Right cardiac atrium (tissue), 5 donors: ENCODE measurements at regions not wholly inside any gene's neighbourhood (a gene's known extent, or its start where the extent isn't known, plus 50 kb on each side); places are given as distances from the start of the nearest gene placed in this dataset.

Source experiments
- ATAC-seq, 2 donors: fragments of 200-7000 bp; cut with Tn5 transposase; one replicate each; pipeline versions ENCODE4 v1.8.0 to v1.9.1; 2020; ENCODE audit warnings: moderate library complexity in 2 of 2, mild to moderate bottlenecking in 1 of 2
- DNase-seq, 3 donors: peaks; one replicate each; pipeline ENCODE4 v3.0.0-alpha.2; 2020
- H3K27ac ChIP-seq: one replicate; pipeline ENCODE4 v1.5.1; 2013; ENCODE audit warnings: mild to moderate bottlenecking, low read length, control low read depth, moderate library complexity
- H3K27me3 ChIP-seq: one replicate; pipeline ENCODE4 v1.6.1; 2013; ENCODE audit not compliant: control insufficient read depth, insufficient read depth
- H3K4me1 ChIP-seq: one replicate; pipeline ENCODE4 v1.6.1; 2013; ENCODE audit warnings: low read length; ENCODE audit not compliant: control insufficient read depth, insufficient read depth
- H3K4me3 ChIP-seq: one replicate; pipeline ENCODE4 v1.5.1; 2013; ENCODE audit warnings: low read length, control low read depth
- H3K9me3 ChIP-seq: one replicate; pipeline ENCODE4 v1.6.1; 2013; ENCODE audit warnings: low read length; ENCODE audit not compliant: control insufficient read depth
- WGBS: extraction: QIAGEN DNeasy Blood & Tissue Kit; methylation state at CpG from one replicate; pipeline ENCODE4 v1.1.7; 2013; 5-methylcytosine and 5-hydroxymethylcytosine counted together
- intact Hi-C, 4 donors: fragments of 100-400 bp; cut with DNase I; formaldehyde crosslinking; loops; one replicate each; pipeline versions ENCODE4 v1.11.0 to v1.14.0; 2022 to 2023
- donor health status: healthy with polysubstance abuse.
- donor health status: DM: no; HTN: yes; CAD: no.
- donor health status: DM: no; HTN: no; CAD: no.
- donor health status: DM: no; HTN: yes; CAD: no; lungs with severe emphysema.
- donor health status: DM: yes; HTN: yes; CAD: no.

GRCh38 chr5:113652161-113652560, 138.7 kb downstream of the YTHDC2 start:
- H3K4me3 ChIP-seq = no peak overlapping the region
- WGBS = 52% methylated on average over 7 of the region's 7 CpGs
- intact Hi-C loops = no loop called here
- DNase-seq = no peak
- no peak overlapping the region for H3K27ac ChIP-seq
- no peaks in the 10 kb centered on the region for H3K9me3 ChIP-seq
- no peak for ATAC-seq
- no peaks in the 10 kb centered on the region for H3K27me3 ChIP-seq
- H3K4me1 ChIP-seq = no peaks in the 10 kb centered on the region

GRCh38 chr5:113654828-113655227, 141.3 kb downstream of the YTHDC2 start:
- intact Hi-C loops = no loop called here
- 64% methylated on average over 3 of the region's 3 CpGs for WGBS

GRCh38 chr5:113660206-113660605, 146.7 kb downstream of the YTHDC2 start:
- 50% methylated on average over 3 of the region's 3 CpGs for WGBS
- no peak overlapping the region for H3K27ac ChIP-seq
- H3K4me3 ChIP-seq = no peak overlapping the region
- no peaks in the 10 kb centered on the region for H3K27me3 ChIP-seq
- intact Hi-C loops = no loop called here
- no peaks in the 10 kb centered on the region for H3K9me3 ChIP-seq
- H3K4me1 ChIP-seq = no peaks in the 10 kb centered on the region
- no peak for DNase-seq
- ATAC-seq = no peak

More at GRCh38 chr5:113654828-113655227, 141.3 kb downstream of the YTHDC2 start:
- peak in 1 of 2 donors; percentile 14 for ATAC-seq
- H3K4me3 ChIP-seq = no peak overlapping the region
- no peak for DNase-seq
- H3K27me3 ChIP-seq = no peaks in the 10 kb centered on the region
- no peaks in the 10 kb centered on the region for H3K9me3 ChIP-seq
- no peak overlapping the region for H3K27ac ChIP-seq
- H3K4me1 ChIP-seq = no peaks in the 10 kb centered on the region

- H3K4me3 ChIP-seq = no peak overlapping the region
- 58% methylated on average over 1 of the region's 1 CpG for WGBS
- H3K9me3 ChIP-seq = no peaks in the 10 kb centered on the region
- H3K4me1 ChIP-seq = no peaks in the 10 kb centered on the region
- H3K27me3 ChIP-seq = no peaks in the 10 kb centered on the region
- DNase-seq (no peak), ATAC-seq (no peak)
- H3K27ac ChIP-seq = no peak overlapping the region
- intact Hi-C loops = no loop called here
These were observed 147.3 kb downstream of the YTHDC2 start for GRCh38 chr5:113660706-113661250.

GRCh38 chr5:113663879-113664541, 150.5 kb downstream of the YTHDC2 start:
- intact Hi-C loops = no loop called here
- Histone ChIP-seq H3K27ac (no peak overlapping the region), H3K9me3 (no peaks in the 10 kb centered on the region), H3K4me3 (no peak overlapping the region), H3K4me1 (no peaks in the 10 kb centered on the region), H3K27me3 (no peaks in the 10 kb centered on the region)
- WGBS = 67% methylated on average over 7 of the region's 7 CpGs
- ATAC-seq = no peak
- peak in 2 of 3 donors; percentile 47 to 82 for DNase-seq

GRCh38 chr5:113673041-113673440, 159.5 kb downstream of the YTHDC2 start:
- H3K4me3 ChIP-seq = no peak overlapping the region
- no peaks in the 10 kb centered on the region for H3K4me1 ChIP-seq
- intact Hi-C loops = loop anchor here in 3 of 4 donors (10.0 kb wide), 3 partner anchors 772 to 1112 kb away; no protein-coding TSS in a partner anchor
- DNase-seq = no peak
- H3K27ac ChIP-seq = no peak overlapping the region
- ATAC-seq = no peak
- H3K27me3 ChIP-seq = no peaks in the 10 kb centered on the region
- WGBS = 41% methylated on average over 3 of the region's 3 CpGs
- no peaks in the 10 kb centered on the region for H3K9me3 ChIP-seq

- Histone ChIP-seq H3K27ac (no peak overlapping the region), H3K9me3 (no peaks in the 10 kb centered on the region), H3K27me3 (no peaks in the 10 kb centered on the region), H3K4me3 (no peak overlapping the region), H3K4me1 (no peaks in the 10 kb centered on the region)
- 92% methylated on average over 3 of the region's 3 CpGs for WGBS
- ATAC-seq (no peak), DNase-seq (no peak)
- intact Hi-C loops = loop anchor here in 3 of 4 donors (5.0 to 10.0 kb wide), 4 partner anchors 770 to 1112 kb away; no protein-coding TSS in a partner anchor
These were observed 161.7 kb downstream of the YTHDC2 start for GRCh38 chr5:113675166-113675565.

- no peaks in the 10 kb centered on the region for H3K27me3 ChIP-seq
- no peak overlapping the region for H3K4me3 ChIP-seq
- DNase-seq = no peak
- ATAC-seq = no peak
- no peaks in the 10 kb centered on the region for H3K4me1 ChIP-seq
- no peaks in the 10 kb centered on the region for H3K9me3 ChIP-seq
- no peak overlapping the region for H3K27ac ChIP-seq
- WGBS = 20% methylated on average over 1 of the region's 1 CpG
- intact Hi-C loops = loop anchor here in 3 of 4 donors (5.0 to 10.0 kb wide), 4 partner anchors 767 to 1109 kb away; no protein-coding TSS in a partner anchor
These were observed 164.7 kb downstream of the YTHDC2 start for GRCh38 chr5:113678202-113678601.

- Histone ChIP-seq H3K4me3 (no peak overlapping the region), H3K27me3 (no peaks in the 10 kb centered on the region), H3K9me3 (no peaks in the 10 kb centered on the region), H3K27ac (no peak overlapping the region), H3K4me1 (no peaks in the 10 kb centered on the region)
- ATAC-seq (peak; percentile 68 to 80), DNase-seq (no peak)
- intact Hi-C loops = loop anchor here in 3 of 4 donors (5.0 to 10.0 kb wide), 4 partner anchors 766 to 1108 kb away; no protein-coding TSS in a partner anchor
- WGBS = 30% methylated on average over 7 of the region's 7 CpGs
These were observed 165.6 kb downstream of the YTHDC2 start for GRCh38 chr5:113678924-113679575.

- WGBS = 24% methylated on average over 2 of the region's 2 CpGs
- no peaks in the 10 kb centered on the region for H3K4me1 ChIP-seq
- no peaks in the 10 kb centered on the region for H3K27me3 ChIP-seq
- no peak for DNase-seq
- no peak overlapping the region for H3K27ac ChIP-seq
- intact Hi-C loops = no loop called here
- no peaks in the 10 kb centered on the region for H3K9me3 ChIP-seq
- no peak overlapping the region for H3K4me3 ChIP-seq
- no peak for ATAC-seq
These were observed 167.0 kb downstream of the YTHDC2 start for GRCh38 chr5:113680534-113680933.

GRCh38 chr5:113682497-113683136, 169.1 kb downstream of the YTHDC2 start:
- H3K4me1 ChIP-seq = no peaks in the 10 kb centered on the region
- H3K27ac ChIP-seq = no peak overlapping the region
- WGBS = 49% methylated on average over 7 of the region's 7 CpGs
- H3K4me3 ChIP-seq = no peak overlapping the region
- H3K27me3 ChIP-seq = no peaks in the 10 kb centered on the region
- intact Hi-C loops = no loop called here
- ATAC-seq = no peak
- H3K9me3 ChIP-seq = no peaks in the 10 kb centered on the region
- DNase-seq = no peak
